IMR-90 (cell line): ENCODE measurements at regions not wholly inside any gene's neighbourhood (a gene's known extent, or its start where the extent isn't known, plus 50 kb on each side); places are given as distances from the start of the nearest gene placed in this dataset.

Experiments
- MXI1 ChIP-seq: IDR thresholded peaks from 2 replicates; pipeline ENCODE4 v1.6.1; 2012; ENCODE audit warnings: low read depth, mild to moderate bottlenecking, low read length, moderate library complexity, borderline replicate concordance
- POLR2A ChIP-seq: IDR thresholded peaks from 2 replicates; pipeline ENCODE4 v1.6.1; 2012; ENCODE audit warnings: mild to moderate bottlenecking, low read depth, low read length
- RAD21 ChIP-seq: IDR thresholded peaks from 2 replicates; pipeline ENCODE4 v1.6.1; 2012; ENCODE audit warnings: low read length, improper control_type of control experiment
- RFX5 ChIP-seq: IDR thresholded peaks from 2 replicates; pipeline ENCODE4 v1.8.0; 2012; ENCODE audit warnings: low read depth, mild to moderate bottlenecking, low read length, moderate library complexity
- SMC3 ChIP-seq: fragments of 150-350 bp; IDR thresholded peaks from 2 replicates; pipeline ENCODE4 v1.6.1; 2016; ENCODE audit warnings: low read depth, mild to moderate bottlenecking, antibody characterized with exemption, low read length, moderate library complexity
- TF ChIP-seq, protein P1 (sequence below): conservative IDR thresholded peaks from 2 replicates; pipeline ENCODE4 v1.5.1; 2012; ENCODE audit warnings: mild to moderate bottlenecking, low read depth, low read length, improper control_type of control experiment
- TF ChIP-seq, protein P2 (sequence below): fragments of 150-350 bp; IDR thresholded peaks from 2 replicates; pipeline ENCODE4 v1.6.1; 2016; ENCODE audit warnings: low read depth, mild to moderate bottlenecking, low read length, moderate library complexity, borderline replicate concordance
- TF ChIP-seq, protein P3 (sequence below): fragments of 150-350 bp; IDR thresholded peaks from 2 replicates; pipeline ENCODE4 v1.6.1; 2017; ENCODE audit warnings: mild to moderate bottlenecking, antibody characterized with exemption, low read length, low read depth

DNA sequence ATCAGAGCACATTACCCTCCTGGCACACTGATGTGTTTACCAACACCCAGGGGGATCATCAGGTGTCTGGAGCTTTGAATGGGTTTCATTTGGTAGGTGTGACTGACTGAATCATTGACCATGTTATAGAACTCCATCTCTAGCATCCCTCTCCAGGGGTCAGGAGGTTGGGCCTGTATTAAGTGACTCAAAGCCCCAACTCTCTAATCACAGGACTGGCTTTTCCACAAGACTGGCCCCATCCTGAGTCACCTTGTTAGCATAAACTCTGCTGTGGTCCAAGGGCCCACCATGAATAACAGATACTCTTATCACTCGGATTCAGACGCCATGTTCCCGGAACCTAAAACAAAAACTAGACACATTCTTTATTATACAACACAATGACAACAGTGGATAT is 125.9 kb upstream of the NDUFV2 start:
- TF ChIP-seq RAD21, result no peak
- TF ChIP-seq, protein P1, sequence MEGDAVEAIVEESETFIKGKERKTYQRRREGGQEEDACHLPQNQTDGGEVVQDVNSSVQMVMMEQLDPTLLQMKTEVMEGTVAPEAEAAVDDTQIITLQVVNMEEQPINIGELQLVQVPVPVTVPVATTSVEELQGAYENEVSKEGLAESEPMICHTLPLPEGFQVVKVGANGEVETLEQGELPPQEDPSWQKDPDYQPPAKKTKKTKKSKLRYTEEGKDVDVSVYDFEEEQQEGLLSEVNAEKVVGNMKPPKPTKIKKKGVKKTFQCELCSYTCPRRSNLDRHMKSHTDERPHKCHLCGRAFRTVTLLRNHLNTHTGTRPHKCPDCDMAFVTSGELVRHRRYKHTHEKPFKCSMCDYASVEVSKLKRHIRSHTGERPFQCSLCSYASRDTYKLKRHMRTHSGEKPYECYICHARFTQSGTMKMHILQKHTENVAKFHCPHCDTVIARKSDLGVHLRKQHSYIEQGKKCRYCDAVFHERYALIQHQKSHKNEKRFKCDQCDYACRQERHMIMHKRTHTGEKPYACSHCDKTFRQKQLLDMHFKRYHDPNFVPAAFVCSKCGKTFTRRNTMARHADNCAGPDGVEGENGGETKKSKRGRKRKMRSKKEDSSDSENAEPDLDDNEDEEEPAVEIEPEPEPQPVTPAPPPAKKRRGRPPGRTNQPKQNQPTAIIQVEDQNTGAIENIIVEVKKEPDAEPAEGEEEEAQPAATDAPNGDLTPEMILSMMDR, result no peak
- TF ChIP-seq, protein P2, sequence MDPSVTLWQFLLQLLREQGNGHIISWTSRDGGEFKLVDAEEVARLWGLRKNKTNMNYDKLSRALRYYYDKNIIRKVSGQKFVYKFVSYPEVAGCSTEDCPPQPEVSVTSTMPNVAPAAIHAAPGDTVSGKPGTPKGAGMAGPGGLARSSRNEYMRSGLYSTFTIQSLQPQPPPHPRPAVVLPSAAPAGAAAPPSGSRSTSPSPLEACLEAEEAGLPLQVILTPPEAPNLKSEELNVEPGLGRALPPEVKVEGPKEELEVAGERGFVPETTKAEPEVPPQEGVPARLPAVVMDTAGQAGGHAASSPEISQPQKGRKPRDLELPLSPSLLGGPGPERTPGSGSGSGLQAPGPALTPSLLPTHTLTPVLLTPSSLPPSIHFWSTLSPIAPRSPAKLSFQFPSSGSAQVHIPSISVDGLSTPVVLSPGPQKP, result no peak
- no peak for TF ChIP-seq SMC3
- TF ChIP-seq RFX5, result no peak
- TF ChIP-seq POLR2A, result no peak
- no peak for TF ChIP-seq MXI1
- TF ChIP-seq, protein P3, sequence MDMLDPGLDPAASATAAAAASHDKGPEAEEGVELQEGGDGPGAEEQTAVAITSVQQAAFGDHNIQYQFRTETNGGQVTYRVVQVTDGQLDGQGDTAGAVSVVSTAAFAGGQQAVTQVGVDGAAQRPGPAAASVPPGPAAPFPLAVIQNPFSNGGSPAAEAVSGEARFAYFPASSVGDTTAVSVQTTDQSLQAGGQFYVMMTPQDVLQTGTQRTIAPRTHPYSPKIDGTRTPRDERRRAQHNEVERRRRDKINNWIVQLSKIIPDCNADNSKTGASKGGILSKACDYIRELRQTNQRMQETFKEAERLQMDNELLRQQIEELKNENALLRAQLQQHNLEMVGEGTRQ, result no peak
